Gastrocnemius medialis (tissue), 4 donors: ENCODE measurements at regions not wholly inside any gene's neighbourhood (a gene's known extent, or its start where the extent isn't known, plus 50 kb on each side); places are given as distances from the start of the nearest gene placed in this dataset.

ENCODE experiments used
- ATAC-seq, 2 donors: fragments of 150-250 bp; one replicate each; pipeline ENCODE4 v1.9.1; 2016
- DNase-seq, 2 donors: peaks; one replicate each; pipeline ENCODE4 v3.0.0-alpha.2; 2019
- H3K27ac ChIP-seq, 4 donors: fragments of 200-600 bp; sonication (generic); 1 replicate in 1 of 4; 2 replicates in 3 of 4; pipeline ENCODE4 v1.5.1; 2016 to 2018; ENCODE audit warnings: mild to moderate bottlenecking in 2 of 4, moderate library complexity in 1 of 4
- H3K27me3 ChIP-seq, 3 donors: fragments of 200-600 bp; sonication (generic) in 2 of 3; 1 replicate in 1 of 3; 2 replicates in 2 of 3; pipeline versions ENCODE4 v1.5.1 to v1.6.0; 2016 to 2019; ENCODE audit warnings: mild to moderate bottlenecking in 1 of 3, moderate library complexity in 1 of 3
- H3K36me3 ChIP-seq, 2 donors: fragments of 200-600 bp; sonication (generic) in 1 of 2; one replicate each; pipeline ENCODE4 v1.5.1; 2017 to 2018
- H3K4me1 ChIP-seq, 2 donors: fragments of 200-600 bp; sonication (generic) in 1 of 2; one replicate each; pipeline ENCODE4 v1.5.1; 2016 to 2017; ENCODE audit warnings: mild to moderate bottlenecking in 2 of 2
- H3K4me3 ChIP-seq, 4 donors: fragments of 200-600 bp; sonication (generic) in 3 of 4; 1 replicate in 1 of 4; 2 replicates in 3 of 4; pipeline ENCODE4 v1.5.1; 2016 to 2019; ENCODE audit warnings: mild to moderate bottlenecking in 2 of 4
- H3K9me3 ChIP-seq, 3 donors: fragments of 200-600 bp; sonication (generic) in 2 of 3; 1 replicate in 1 of 3; 2 replicates in 2 of 3; pipeline ENCODE4 v1.5.1; 2016 to 2019
- CTCF ChIP-seq, 5 experiments: fragments of 450-650 bp in 3 of 5; fragments of 200-600 bp in 2 of 5; sonication (generic) in 2 of 5; IDR thresholded peaks in 4 of 5; conservative IDR thresholded peaks in 1 of 5; 1 replicate in 4 of 5; 2 replicates in 1 of 5; pipeline ENCODE4 v1.5.1; 2016 to 2019; ENCODE audit warnings: antibody characterized with exemption in 5 of 5, mild to moderate bottlenecking in 3 of 5, moderate library complexity in 3 of 5
- POLR2A ChIP-seq, 2 donors: fragments of 450-650 bp; IDR thresholded peaks; one replicate each; pipeline ENCODE4 v1.6.1; 2017; ENCODE audit warnings: antibody characterized with exemption in 2 of 2, mild to moderate bottlenecking in 2 of 2, moderate library complexity in 2 of 2
- in situ Hi-C, 4 donors: fragments of 200-750 bp; cut with MboI; loops; one replicate each; pipeline versions ENCODE4 v1.15.0 to v1.8.0; 2017; ENCODE audit warnings: low sequenced_read_pairs in 4 of 4
- intact Hi-C: fragments of 100-400 bp; cut with DNase I; formaldehyde crosslinking; loops from one replicate; pipeline ENCODE4 v1.15.1; 2023; ENCODE audit warnings: low total_unique reads

GRCh38 chr5:87102841-87103240 is 164.8 kb upstream of the RASA1 start:
- Histone ChIP-seq H3K4me1 (no peaks in the 10 kb centered on the region), H3K9me3 (no peaks in the 10 kb centered on the region), H3K36me3 (no peaks in the 10 kb centered on the region), H3K27ac (no peak overlapping the region), H3K27me3 (no peaks in the 10 kb centered on the region), H3K4me3 (no peak overlapping the region)
- intact Hi-C loops: no loop called here
- ATAC-seq: no peak
- no peak for DNase-seq
- no peak for TF ChIP-seq CTCF (IDR thresholded peaks at IDR 0.05 in 4 of 5, conservative IDR thresholded peaks at IDR 0.05 in 1 of 5)
- TF ChIP-seq POLR2A (IDR thresholded peaks at IDR 0.05): no peak
- in situ Hi-C loops: no loop called here

- no peak overlapping the region for H3K4me3 ChIP-seq
- no peaks in the 10 kb centered on the region for H3K27me3 ChIP-seq
- DNase-seq: no peak
- intact Hi-C loops (no loop called here), in situ Hi-C loops (no loop called here)
- no peaks in the 10 kb centered on the region for H3K4me1 ChIP-seq
- H3K27ac ChIP-seq: no peak overlapping the region
- no peaks in the 10 kb centered on the region for H3K9me3 ChIP-seq
- H3K36me3 ChIP-seq: no peaks in the 10 kb centered on the region
- no peak for ATAC-seq
- TF ChIP-seq POLR2A (IDR thresholded peaks at IDR 0.05) (no peak), CTCF (IDR thresholded peaks at IDR 0.05 in 4 of 5, conservative IDR thresholded peaks at IDR 0.05 in 1 of 5) (no peak)
Observed at GRCh38 chr5:87103616-87104287, 163.9 kb upstream of the RASA1 start.

- ATAC-seq: no peak
- Histone ChIP-seq H3K36me3 (no peaks in the 10 kb centered on the region), H3K9me3 (no peaks in the 10 kb centered on the region), H3K27ac (no peak overlapping the region), H3K4me3 (no peak overlapping the region), H3K4me1 (no peaks in the 10 kb centered on the region), H3K27me3 (no peaks in the 10 kb centered on the region)
- intact Hi-C loops (no loop called here), in situ Hi-C loops (no loop called here)
- no peak for DNase-seq
- TF ChIP-seq POLR2A (IDR thresholded peaks at IDR 0.05): no peak
- no peak for TF ChIP-seq CTCF (IDR thresholded peaks at IDR 0.05 in 4 of 5, conservative IDR thresholded peaks at IDR 0.05 in 1 of 5)
Observed at GRCh38 chr5:87105577-87105976, 162.1 kb upstream of the RASA1 start.

GRCh38 chr5:87109746-87110145 is 157.9 kb upstream of the RASA1 start:
- TF ChIP-seq POLR2A (IDR thresholded peaks at IDR 0.05): no peak
- TF ChIP-seq CTCF (IDR thresholded peaks at IDR 0.05 in 4 of 5, conservative IDR thresholded peaks at IDR 0.05 in 1 of 5): no peak
- no peak for DNase-seq
- intact Hi-C loops: no loop called here

GRCh38 chr5:87110721-87111120 is 157.0 kb upstream of the RASA1 start:
- Histone ChIP-seq H3K4me1 (no peaks in the 10 kb centered on the region), H3K27ac (no peak overlapping the region), H3K36me3 (no peaks in the 10 kb centered on the region), H3K4me3 (no peak overlapping the region), H3K27me3 (no peaks in the 10 kb centered on the region), H3K9me3 (no peaks in the 10 kb centered on the region)
- ATAC-seq: no peak
- no peak for DNase-seq
- in situ Hi-C loops (no loop called here), intact Hi-C loops (no loop called here)
- TF ChIP-seq POLR2A (IDR thresholded peaks at IDR 0.05) (no peak), CTCF (IDR thresholded peaks at IDR 0.05 in 4 of 5, conservative IDR thresholded peaks at IDR 0.05 in 1 of 5) (no peak)

More at GRCh38 chr5:87109746-87110145, 157.9 kb upstream of the RASA1 start:
- no peaks in the 10 kb centered on the region for H3K4me1 ChIP-seq
- H3K27me3 ChIP-seq: no peaks in the 10 kb centered on the region
- in situ Hi-C loops: no loop called here
- no peak for ATAC-seq
- no peaks in the 10 kb centered on the region for H3K9me3 ChIP-seq
- H3K4me3 ChIP-seq: no peak overlapping the region
- H3K27ac ChIP-seq: no peak overlapping the region
- no peaks in the 10 kb centered on the region for H3K36me3 ChIP-seq
